ENCODE measurements at regions not wholly inside any gene's neighbourhood (a gene's known extent, or its start where the extent isn't known, plus 50 kb on each side); places are given as distances from the start of the nearest gene placed in this dataset.
A peak's percentile ranks its signal among the peaks of the same experiment; 100 is the strongest.

GRCh38 chrX:10079231-10079630 lies 77.5 kb upstream of the CLCN4 start:
- TF ChIP-seq ZFX (IDR thresholded peaks at IDR 0.05; ENCODE audit: borderline replicate concordance), result no peak
- TF ChIP-seq CTCF (IDR thresholded peaks at IDR 0.05), result no peak
- H3K27ac ChIP-seq, result no peak overlapping the region

- H3K27ac ChIP-seq, result peak overlapping the region; percentile 77
- TF ChIP-seq CTCF (IDR thresholded peaks at IDR 0.05) (no peak), ZFX (IDR thresholded peaks at IDR 0.05; ENCODE audit: borderline replicate concordance) (no peak)
These were observed 73.0 kb upstream of the CLCN4 start for GRCh38 chrX:10083809-10084208.

DNA sequence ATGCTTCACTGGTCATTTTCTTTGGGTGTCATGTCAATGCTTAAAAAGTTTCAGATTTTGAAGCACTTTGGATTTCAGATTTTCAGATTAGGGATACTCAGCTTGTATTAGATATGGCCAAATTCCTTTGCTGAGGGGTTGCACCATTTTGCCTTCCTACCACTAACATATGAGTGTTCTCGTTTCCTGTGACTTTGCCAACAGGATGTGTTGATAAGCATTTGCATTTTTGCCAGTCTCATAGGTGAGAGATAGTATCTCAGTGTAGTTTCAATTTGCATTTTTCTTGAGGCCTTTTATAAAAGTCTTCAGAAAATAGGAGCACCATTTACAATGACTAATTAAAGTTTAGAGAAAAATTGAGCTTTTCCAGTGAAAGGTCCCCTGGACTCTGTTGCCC lies 71.6 kb upstream of the CLCN4 start:
- H3K27ac ChIP-seq, result no peak overlapping the region
- TF ChIP-seq CTCF (IDR thresholded peaks at IDR 0.05) (no peak), ZFX (IDR thresholded peaks at IDR 0.05; ENCODE audit: borderline replicate concordance) (no peak)

DNA sequence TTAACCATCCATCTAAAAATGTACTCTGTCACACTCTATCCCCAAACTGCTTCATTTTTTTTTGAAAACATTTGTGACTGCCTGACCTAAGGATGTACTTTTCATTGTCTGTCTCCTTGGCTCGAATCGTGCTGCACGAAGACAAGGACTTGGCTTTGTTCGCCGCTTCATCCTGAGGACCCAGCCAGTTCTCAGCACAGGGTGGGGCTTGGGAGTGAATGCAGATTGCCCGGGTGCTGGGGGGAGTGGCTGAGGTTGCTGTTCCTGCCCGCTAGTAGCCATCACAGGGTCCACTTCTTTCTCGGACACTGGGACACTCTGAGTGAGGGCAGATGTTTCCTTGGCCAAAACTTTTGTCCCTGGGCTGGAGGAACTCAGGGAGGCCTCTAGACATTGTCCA lies 70.1 kb upstream of the CLCN4 start:
- TF ChIP-seq ZFX (IDR thresholded peaks at IDR 0.05; ENCODE audit: borderline replicate concordance) (no peak), CTCF (IDR thresholded peaks at IDR 0.05) (no peak)
- no peak overlapping the region for H3K27ac ChIP-seq

GRCh38 chrX:10087391-10087790 lies 69.4 kb upstream of the CLCN4 start:
- TF ChIP-seq CTCF (IDR thresholded peaks at IDR 0.05) (no peak), ZFX (IDR thresholded peaks at IDR 0.05; ENCODE audit: borderline replicate concordance) (no peak)
- no peak overlapping the region for H3K27ac ChIP-seq

DNA sequence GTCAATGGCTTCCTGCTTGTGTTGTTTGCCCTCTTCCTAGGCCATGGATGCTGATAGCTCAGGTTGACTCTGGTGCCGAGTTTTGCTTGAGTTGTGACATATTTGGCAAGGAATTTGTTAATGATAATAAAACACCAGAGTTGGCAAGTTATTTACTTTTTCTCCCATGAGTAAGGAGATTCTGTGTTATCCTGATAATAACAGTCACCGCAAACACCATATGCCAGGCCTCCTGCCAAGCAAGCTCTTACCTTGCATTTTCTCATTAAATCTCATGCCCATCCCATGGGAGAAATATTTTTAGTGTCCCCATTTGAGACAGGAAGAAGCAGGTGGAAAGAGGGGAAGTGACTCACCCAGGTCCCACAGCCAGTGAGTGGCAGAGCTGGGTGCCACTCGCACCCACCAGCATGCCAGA lies 67.4 kb upstream of the CLCN4 start:
- TF ChIP-seq CTCF (IDR thresholded peaks at IDR 0.05) (no peak), ZFX (IDR thresholded peaks at IDR 0.05; ENCODE audit: borderline replicate concordance) (no peak)
- no peak overlapping the region for H3K27ac ChIP-seq

GRCh38 chrX:10090319-10090718 lies 66.5 kb upstream of the CLCN4 start:
- no peak overlapping the region for H3K27ac ChIP-seq
- TF ChIP-seq ZFX (IDR thresholded peaks at IDR 0.05; ENCODE audit: borderline replicate concordance) (no peak), CTCF (IDR thresholded peaks at IDR 0.05) (no peak)

Measured in 22Rv1 (cell line).